WTC11 (cell line): ENCODE measurements at regions not wholly inside any gene's neighbourhood (a gene's known extent, or its start where the extent isn't known, plus 50 kb on each side); places are given as distances from the start of the nearest gene placed in this dataset.

Source experiments
- CREB1 ChIP-seq: sonication (generic); formaldehyde crosslinking; IDR thresholded peaks from 2 replicates; pipeline ENCODE4 v1.8.0; 2023; ENCODE audit warnings: mild to moderate bottlenecking, missing genetic modification reagents
- E2F1 ChIP-seq: sonication (generic); formaldehyde crosslinking; IDR thresholded peaks from 2 replicates; pipeline ENCODE4 v1.8.0; 2022; ENCODE audit warnings: mild to moderate bottlenecking, missing genetic modification reagents
- ETV6 ChIP-seq: sonication (generic); formaldehyde crosslinking; IDR thresholded peaks from 2 replicates; pipeline ENCODE4 v1.8.1; 2022; ENCODE audit warnings: mild to moderate bottlenecking, missing genetic modification reagents
- MAX ChIP-seq: sonication (generic); formaldehyde crosslinking; IDR thresholded peaks from 2 replicates; pipeline ENCODE4 v1.8.0; 2022; ENCODE audit warnings: mild to moderate bottlenecking, missing genetic modification reagents
- ZNF671 ChIP-seq: fragments of 250-450 bp; sonication (Bioruptor Pico); IDR thresholded peaks from 2 replicates; pipeline ENCODE4 v1.8.0; 2021; ENCODE audit warnings: mild to moderate bottlenecking

GRCh38 chr9:107720501-107720900 lies 230.9 kb upstream of the KLF4 start:
- TF ChIP-seq ZNF671 (CRISPR knock-in tag) (no peak), E2F1 (CRISPR knock-in tag) (no peak), ETV6 (CRISPR knock-in tag) (no peak), MAX (CRISPR knock-in tag) (no peak), CREB1 (CRISPR knock-in tag) (no peak)
